HUES64 (cell line): ENCODE measurements at regions not wholly inside any gene's neighbourhood (a gene's known extent, or its start where the extent isn't known, plus 50 kb on each side); places are given as distances from the start of the nearest gene placed in this dataset.
"Not testable (repeated sequence)": the region's sequence is repeated elsewhere in the genome, so short reads cannot be mapped to it uniquely, and the experiment has no call there.

ENCODE experiments used
- H3K27ac ChIP-seq: 2 replicates; pipeline ENCODE4 v1.7.0; 2013; ENCODE audit warnings: low read depth, low read length, inconsistent platforms
- H3K27me3 ChIP-seq: 2 replicates; pipeline ENCODE4 v1.6.1; 2013; ENCODE audit warnings: mild to moderate bottlenecking, low read length; ENCODE audit not compliant: insufficient read depth
- H3K36me3 ChIP-seq: 2 replicates; pipeline ENCODE4 v1.6.1; 2013; ENCODE audit warnings: mild to moderate bottlenecking, low read length; ENCODE audit not compliant: insufficient read depth
- H3K4me1 ChIP-seq: 2 replicates; pipeline ENCODE4 v1.6.1; 2013; ENCODE audit warnings: mild to moderate bottlenecking, low read length, moderate library complexity; ENCODE audit not compliant: insufficient read depth
- H3K4me3 ChIP-seq: 2 replicates; pipeline ENCODE4 v1.5.1; 2013; ENCODE audit warnings: mild to moderate bottlenecking, low read length, moderate library complexity
- H3K9ac ChIP-seq: 2 replicates; pipeline ENCODE4 v1.6.1; 2013; ENCODE audit warnings: mild to moderate bottlenecking, low read depth, low read length
- H3K9me3 ChIP-seq: 2 replicates; pipeline ENCODE4 v1.6.1; 2013; ENCODE audit warnings: low read depth, low read length; ENCODE audit not compliant: insufficient read depth
- WGBS: fragments of 150-250, 120-280 bp; methylation state at CpG from one replicate; pipeline ENCODE4 v1.1.7; 2013; ENCODE audit warnings: missing lambda C conversion rate; 5-methylcytosine and 5-hydroxymethylcytosine counted together

- no peaks in the 10 kb centered on the region for H3K27me3 ChIP-seq
- no peaks in the 10 kb centered on the region for H3K36me3 ChIP-seq
- H3K27ac ChIP-seq = no peak overlapping the region
- no peaks in the 10 kb centered on the region for H3K4me1 ChIP-seq
- no peak overlapping the region for H3K4me3 ChIP-seq
- H3K9me3 ChIP-seq = no peaks in the 10 kb centered on the region
- WGBS = 88% methylated on average over 6 of the region's 9 CpGs
- no peak overlapping the region for H3K9ac ChIP-seq
Measured at GRCh38 chr3:87674397-87675161, 384.2 kb downstream of the CGGBP1 start.

GRCh38 chr3:87673132-87673531, 385.7 kb downstream of the CGGBP1 start:
- H3K27ac ChIP-seq = no peak overlapping the region
- H3K9me3 ChIP-seq = no peaks in the 10 kb centered on the region
- WGBS = 82% methylated on average over 2 of the region's 4 CpGs
- H3K36me3 ChIP-seq = no peaks in the 10 kb centered on the region
- H3K27me3 ChIP-seq = no peaks in the 10 kb centered on the region
- no peaks in the 10 kb centered on the region for H3K4me1 ChIP-seq
- no peak overlapping the region for H3K4me3 ChIP-seq
- no peak overlapping the region for H3K9ac ChIP-seq

DNA sequence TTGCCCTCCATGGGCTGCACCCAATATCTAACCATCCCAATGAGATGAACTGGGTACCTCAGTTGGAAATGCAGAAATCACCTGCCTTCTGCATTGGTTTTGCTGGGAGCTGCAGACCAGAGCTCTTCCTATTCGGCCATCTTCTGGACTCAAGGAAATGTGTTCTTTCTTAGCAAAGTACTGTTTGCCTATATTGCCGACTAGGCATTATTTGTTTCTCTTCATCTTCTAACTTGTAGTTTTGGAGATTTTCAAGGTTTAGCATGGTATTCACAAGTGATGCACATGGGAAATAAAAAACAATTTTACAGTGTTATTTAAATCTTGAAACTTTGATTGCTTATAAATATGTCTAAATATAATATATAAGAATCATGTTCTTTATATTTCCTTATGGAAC, 377.8 kb upstream of the POU1F1 start:
- H3K4me3 ChIP-seq = no peak overlapping the region
- no peak overlapping the region for H3K9ac ChIP-seq
- H3K27ac ChIP-seq = no peak overlapping the region
- no peaks in the 10 kb centered on the region for H3K36me3 ChIP-seq
- H3K27me3 ChIP-seq = no peaks in the 10 kb centered on the region
- H3K9me3 ChIP-seq = 0 out of 2 replicates have a peak, but pooled peaks cover under 1% of the 10 kb centered on the region
- no peaks in the 10 kb centered on the region for H3K4me1 ChIP-seq
- WGBS = 97% methylated on average over 2 of the region's 2 CpGs

GRCh38 chr3:87653138-87653537, 376.8 kb upstream of the POU1F1 start:
- not testable (repeated sequence) for H3K4me1 ChIP-seq, H3K27me3 ChIP-seq, H3K4me3 ChIP-seq, H3K36me3 ChIP-seq, H3K9ac ChIP-seq, H3K27ac ChIP-seq, H3K9me3 ChIP-seq
- WGBS = 97% methylated on average over 3 of the region's 3 CpGs

DNA sequence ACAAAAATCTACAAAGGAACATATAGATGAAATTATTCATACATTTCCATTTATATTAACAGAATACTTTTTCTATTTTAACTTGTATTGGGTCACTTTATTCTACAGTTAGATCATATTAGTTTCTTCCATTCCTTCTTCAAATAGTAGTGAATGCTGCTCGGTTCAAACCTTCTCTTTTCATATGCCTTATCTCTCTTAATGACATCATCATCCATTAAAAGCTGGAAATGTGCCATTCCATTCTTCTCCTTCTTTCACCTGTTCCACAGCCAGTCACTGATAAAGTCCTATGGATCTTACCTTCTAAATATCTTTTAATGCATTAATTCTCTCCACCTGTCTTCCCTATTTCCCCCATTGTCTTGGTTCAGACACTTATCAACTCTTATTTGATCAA, 358.0 kb upstream of the POU1F1 start:
- H3K36me3 ChIP-seq = no peaks in the 10 kb centered on the region
- H3K9ac ChIP-seq = no peak overlapping the region
- no peak overlapping the region for H3K27ac ChIP-seq
- 100% methylated on average over 1 of the region's 1 CpG for WGBS
- 0 out of 2 replicates have a peak, but pooled peaks cover 2% of the 10 kb centered on the region for H3K9me3 ChIP-seq
- H3K4me1 ChIP-seq = peaks cover 10% of the 10 kb centered on the region
- H3K27me3 ChIP-seq = no peaks in the 10 kb centered on the region
- H3K4me3 ChIP-seq = no peak overlapping the region

GRCh38 chr3:87627316-87627715, 350.9 kb upstream of the POU1F1 start:
- Histone ChIP-seq H3K9ac (no peak overlapping the region), H3K27ac (no peak overlapping the region), H3K4me1 (no peaks in the 10 kb centered on the region), H3K9me3 (peaks cover 11% of the 10 kb centered on the region; the same call in 1 of the 2 replicates), H3K27me3 (no peaks in the 10 kb centered on the region), H3K36me3 (no peaks in the 10 kb centered on the region), H3K4me3 (no peak overlapping the region)
- WGBS = 84% methylated on average over 4 of the region's 4 CpGs

DNA sequence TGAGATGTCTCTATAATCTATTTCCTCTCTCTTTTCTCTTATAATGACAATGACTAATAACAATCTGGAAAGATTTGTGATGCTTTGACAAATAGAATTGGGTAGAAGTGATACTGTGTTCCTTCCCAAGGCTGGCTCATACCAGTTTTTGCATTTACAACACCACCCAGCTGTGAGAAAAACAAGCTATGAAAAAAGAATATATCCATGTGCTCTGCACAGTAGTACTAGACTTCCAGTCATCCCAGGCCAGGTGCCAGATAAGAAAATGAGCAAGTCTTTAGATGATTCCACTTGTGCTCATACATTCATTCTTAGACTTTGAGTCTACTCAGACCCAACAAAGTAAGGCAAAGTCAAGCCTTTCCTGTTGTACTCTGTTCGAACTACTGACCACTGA, 350.2 kb upstream of the POU1F1 start:
- Histone ChIP-seq H3K27ac (no peak overlapping the region), H3K27me3 (no peaks in the 10 kb centered on the region), H3K4me1 (no peaks in the 10 kb centered on the region), H3K9me3 (peaks cover 11% of the 10 kb centered on the region; the same call in 1 of the 2 replicates), H3K9ac (no peak overlapping the region), H3K36me3 (no peaks in the 10 kb centered on the region), H3K4me3 (no peak overlapping the region)
- WGBS = 92% methylated on average over 1 of the region's 1 CpG

- 94% methylated on average over 2 of the region's 2 CpGs for WGBS
- H3K27ac ChIP-seq = no peak overlapping the region
- H3K4me1 ChIP-seq = no peaks in the 10 kb centered on the region
- H3K36me3 ChIP-seq = no peaks in the 10 kb centered on the region
- H3K9me3 ChIP-seq = peaks cover 11% of the 10 kb centered on the region; the same call in 1 of the 2 replicates
- H3K9ac ChIP-seq = no peak overlapping the region
- H3K27me3 ChIP-seq = no peaks in the 10 kb centered on the region
- no peak overlapping the region for H3K4me3 ChIP-seq
Measured at GRCh38 chr3:87625876-87626275, 349.5 kb upstream of the POU1F1 start.

DNA sequence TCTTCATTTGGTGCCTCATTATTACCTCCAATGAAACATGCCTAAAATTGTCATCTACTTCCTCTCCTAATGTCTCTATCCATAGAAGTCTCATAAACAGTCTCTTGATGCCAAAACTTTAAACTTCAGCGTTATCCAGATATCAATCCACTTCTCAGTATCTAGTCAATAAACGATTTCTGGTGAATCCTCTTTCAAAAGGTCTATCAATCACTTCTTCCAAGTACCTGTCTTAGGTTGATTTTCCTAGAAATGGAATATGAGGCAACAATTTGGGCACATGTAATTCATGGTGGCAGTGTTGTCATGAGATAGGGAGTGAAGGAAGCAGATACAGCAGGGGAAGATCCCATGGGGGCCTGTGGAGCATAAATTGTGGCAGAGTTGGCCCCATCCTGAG, 348.5 kb upstream of the POU1F1 start:
- Histone ChIP-seq H3K4me1 (no peaks in the 10 kb centered on the region), H3K27ac (no peak overlapping the region), H3K4me3 (no peak overlapping the region), H3K9ac (no peak overlapping the region), H3K36me3 (no peaks in the 10 kb centered on the region), H3K9me3 (peaks cover 11% of the 10 kb centered on the region; the same call in 1 of the 2 replicates), H3K27me3 (no peaks in the 10 kb centered on the region)
- 95% methylated on average over 2 of the region's 2 CpGs for WGBS

GRCh38 chr3:87621667-87622066, 345.3 kb upstream of the POU1F1 start:
- Histone ChIP-seq H3K27me3 (no peaks in the 10 kb centered on the region), H3K4me1 (no peaks in the 10 kb centered on the region), H3K4me3 (no peak overlapping the region), H3K9ac (no peak overlapping the region), H3K27ac (no peak overlapping the region), H3K9me3 (peaks cover 4% of the 10 kb centered on the region; the same call in 1 of the 2 replicates), H3K36me3 (no peaks in the 10 kb centered on the region)
- WGBS = 100% methylated on average over 1 of the region's 1 CpG

DNA sequence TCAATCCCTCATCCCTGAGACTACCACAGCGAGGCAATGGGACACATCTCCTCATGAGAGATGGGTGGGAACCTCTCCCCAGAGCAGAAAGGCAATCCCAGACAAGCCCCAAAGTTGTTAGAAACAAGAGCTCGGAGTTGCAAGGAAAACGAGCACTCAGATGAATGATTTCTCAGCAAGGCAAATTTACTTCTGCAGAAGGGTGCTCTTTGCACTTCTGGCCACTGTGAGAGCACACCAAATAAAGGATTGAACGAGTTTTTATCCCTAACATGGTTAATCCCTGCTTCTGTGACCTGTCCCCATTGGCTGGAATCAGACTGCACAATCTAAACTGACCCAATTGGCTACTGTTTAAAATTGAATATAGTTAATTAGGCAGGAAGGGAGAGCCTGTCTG, 339.1 kb upstream of the POU1F1 start:
- Histone ChIP-seq H3K4me1 (no peaks in the 10 kb centered on the region), H3K36me3 (no peaks in the 10 kb centered on the region), H3K9me3 (peaks cover 29% of the 10 kb centered on the region), H3K27ac (no peak overlapping the region), H3K4me3 (no peak overlapping the region), H3K27me3 (no peaks in the 10 kb centered on the region), H3K9ac (no peak overlapping the region)
- WGBS = 88% methylated on average over 4 of the region's 4 CpGs

DNA sequence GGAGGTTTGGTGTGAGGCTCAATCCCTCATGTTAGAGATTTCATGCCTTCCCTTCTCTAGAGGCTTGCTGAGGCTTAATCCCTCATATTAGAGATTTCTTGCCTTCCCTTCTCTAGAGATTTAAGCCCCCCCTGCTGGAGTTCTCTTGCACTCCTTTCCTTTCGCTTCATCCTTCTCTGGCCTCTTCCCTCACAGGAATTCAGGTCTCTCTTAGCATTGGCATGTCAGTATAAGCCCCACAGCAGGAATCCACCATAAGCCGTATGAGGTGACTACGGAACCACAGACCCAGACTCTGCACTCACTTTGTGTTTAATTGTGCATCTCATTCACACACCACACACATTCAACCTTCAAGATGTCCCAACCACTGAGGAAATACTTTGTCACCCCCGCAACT, 338.6 kb upstream of the POU1F1 start:
- Histone ChIP-seq H3K4me1 (no peaks in the 10 kb centered on the region), H3K27me3 (no peaks in the 10 kb centered on the region), H3K27ac (no peak overlapping the region), H3K4me3 (no peak overlapping the region), H3K36me3 (no peaks in the 10 kb centered on the region), H3K9ac (no peak overlapping the region), H3K9me3 (peaks cover 29% of the 10 kb centered on the region)
- 94% methylated on average over 4 of the region's 4 CpGs for whole genome bisulfite sequencing
